Pancreas (tissue), 10 donors: ENCODE measurements at regions not wholly inside any gene's neighbourhood (a gene's known extent, or its start where the extent isn't known, plus 50 kb on each side); places are given as distances from the start of the nearest gene placed in this dataset.

ENCODE experiments used
- ATAC-seq, 4 donors: fragments of 200-7000 bp; cut with Tn5 transposase; one replicate each; pipeline versions ENCODE4 v1.8.0 to v1.9.1; 2020; ENCODE audit warnings: mild to moderate bottlenecking in 4 of 4, moderate library complexity in 4 of 4
- DNase-seq, 6 donors: peaks; one replicate each; pipeline ENCODE4 v3.0.0-alpha.2; 2020
- FAIRE-seq: peaks from 2 replicates; lab custom pipeline; 2012; peaks lifted over from hg19 to GRCh38; lab: Jason Lieb, UNC
- H3K27ac ChIP-seq, 4 donors: fragments of 200-600 bp; sonication (generic); 1 replicate in 3 of 4; 2 replicates in 1 of 4; pipeline versions ENCODE4 v1.5.0 to v1.8.0; 2020
- H3K27me3 ChIP-seq, 4 donors: fragments of 200-600 bp; one replicate each; pipeline ENCODE4 v1.8.0; 2021
- H3K36me3 ChIP-seq, 3 donors: fragments of 200-600 bp; sonication (generic) in 1 of 3; one replicate each; pipeline versions ENCODE4 v1.5.0 to v1.8.0; 2020 to 2021
- H3K4me1 ChIP-seq, 3 donors: fragments of 200-600 bp; one replicate each; pipeline ENCODE4 v1.8.0; 2021
- H3K4me3 ChIP-seq, 4 donors: fragments of 200-600 bp; sonication (generic) in 2 of 4; one replicate each; pipeline versions ENCODE4 v1.5.0 to v1.8.0; 2020 to 2021
- H3K9me3 ChIP-seq, 4 donors: fragments of 200-600 bp; one replicate each; pipeline ENCODE4 v1.8.0; 2021
- CTCF ChIP-seq, 4 donors: fragments of 200-600 bp; sonication (generic) in 3 of 4; IDR thresholded peaks; one replicate each; pipeline versions ENCODE4 v1.5.0 to v1.8.0; 2021; ENCODE audit warnings: antibody characterized with exemption in 4 of 4
- WGBS, 2 donors: extraction: QIAGEN DNeasy Blood & Tissue Kit; methylation state at CpG; one replicate each; pipeline ENCODE4 v1.1.7; 2013; 5-methylcytosine and 5-hydroxymethylcytosine counted together
- intact Hi-C, 3 donors: fragments of 100-400 bp; cut with DNase I; formaldehyde crosslinking; loops; one replicate each; pipeline versions ENCODE4 v1.11.1 to v1.14.2; 2022
- donor health status: healthy with polysubstance abuse.
- donor health status: DM: no; HTN: no; CAD: no; lungs with moderate emphysema.
- donor health status: DM: no; HTN: no; CAD: no.
- donor health status: control.
- donor health status: control.
- donor health status: Bipolar disorder and iron deficiency.
- donor health status: DM: yes; HTN: yes; CAD: no.
- donor health status: DM: no; HTN: no; CAD: no.
- donor health status: DM: no; HTN: no; CAD: no.
- donor health status: DM: yes; HTN: yes; CAD: no.

DNA sequence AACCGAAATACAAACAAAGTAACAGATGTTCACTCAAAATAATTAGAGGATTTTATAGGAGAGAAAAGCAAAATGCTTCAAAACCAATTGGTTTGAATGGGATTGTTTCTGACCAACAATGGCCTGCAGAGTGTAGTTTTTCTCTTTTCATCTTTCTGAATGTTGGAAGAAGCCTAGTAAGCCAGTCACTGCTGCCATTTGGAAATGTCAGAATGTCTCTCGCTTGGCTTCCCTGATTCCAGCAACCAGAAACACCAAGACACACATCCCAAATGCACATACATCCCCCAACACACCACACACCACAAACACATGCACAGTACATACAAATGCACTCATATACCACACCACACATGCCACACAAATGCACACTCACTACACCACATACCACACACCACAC is 403.4 kb downstream of the OCA2 start:
- TF ChIP-seq CTCF (IDR thresholded peaks at IDR 0.05) = no peak
- no peak for DNase-seq
- no peaks in the 10 kb centered on the region for H3K9me3 ChIP-seq
- no peak overlapping the region for H3K4me3 ChIP-seq
- intact Hi-C loops = no loop called here
- ATAC-seq = no peak
- WGBS, 2 donors = 71 to 83% methylated on average over 2 of the region's 2 CpGs
- H3K4me1 ChIP-seq = no peaks in the 10 kb centered on the region
- no peak for FAIRE-seq
- no peaks in the 10 kb centered on the region for H3K36me3 ChIP-seq
- H3K27ac ChIP-seq = no peak overlapping the region
- H3K27me3 ChIP-seq = no peaks in the 10 kb centered on the region

- Histone ChIP-seq H3K4me1 (no peaks in the 10 kb centered on the region), H3K36me3 (no peaks in the 10 kb centered on the region), H3K9me3 (no peaks in the 10 kb centered on the region), H3K4me3 (no peak overlapping the region), H3K27ac (no peak overlapping the region), H3K27me3 (no peaks in the 10 kb centered on the region)
- no peak for FAIRE-seq
- no peak for TF ChIP-seq CTCF (IDR thresholded peaks at IDR 0.05)
- 38 to 48% methylated on average over 6 of the region's 6 CpGs for WGBS, 2 donors
- no peak for DNase-seq
- intact Hi-C loops = no loop called here
- ATAC-seq = no peak
Observed at GRCh38 chr15:27694506-27695087, 404.5 kb downstream of the OCA2 start.

DNA sequence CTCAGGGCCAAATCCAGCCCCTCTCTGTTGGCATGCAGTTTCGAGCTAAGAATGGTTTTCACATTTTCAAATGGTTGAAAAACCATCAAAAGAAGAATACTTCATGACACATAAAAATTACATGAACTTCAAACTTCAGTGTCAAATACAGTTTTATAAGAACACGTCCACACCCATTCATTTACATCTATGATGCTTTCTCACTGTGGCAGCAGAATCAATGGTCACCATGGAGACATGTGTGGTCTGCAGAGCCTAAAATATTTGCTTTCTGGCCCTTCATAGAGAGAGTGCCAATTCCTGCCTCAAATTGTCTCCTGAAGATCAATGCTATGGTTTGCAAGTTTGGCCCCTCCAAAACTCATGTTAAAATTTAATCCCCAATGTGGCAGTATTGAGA is 405.8 kb downstream of the OCA2 start:
- Histone ChIP-seq H3K4me1 (no peaks in the 10 kb centered on the region), H3K27ac (no peak overlapping the region), H3K9me3 (no peaks in the 10 kb centered on the region), H3K4me3 (no peak overlapping the region), H3K27me3 (no peaks in the 10 kb centered on the region), H3K36me3 (no peaks in the 10 kb centered on the region)
- DNase-seq = no peak
- ATAC-seq = no peak
- 50 to 58% methylated on average over 2 of the region's 2 CpGs for WGBS, 2 donors
- no peak for FAIRE-seq
- no peak for TF ChIP-seq CTCF (IDR thresholded peaks at IDR 0.05)
- intact Hi-C loops = no loop called here

GRCh38 chr15:27692438-27692837 is 406.7 kb downstream of the OCA2 start:
- FAIRE-seq (no peak), DNase-seq (no peak), ATAC-seq (no peak)
- WGBS, 2 donors = 81 to 88% methylated on average over 5 of the region's 5 CpGs
- Histone ChIP-seq H3K27ac (no peak overlapping the region), H3K4me3 (no peak overlapping the region), H3K4me1 (no peaks in the 10 kb centered on the region), H3K9me3 (no peaks in the 10 kb centered on the region), H3K27me3 (no peaks in the 10 kb centered on the region), H3K36me3 (no peaks in the 10 kb centered on the region)
- TF ChIP-seq CTCF (IDR thresholded peaks at IDR 0.05) = no peak
- intact Hi-C loops = no loop called here

DNA sequence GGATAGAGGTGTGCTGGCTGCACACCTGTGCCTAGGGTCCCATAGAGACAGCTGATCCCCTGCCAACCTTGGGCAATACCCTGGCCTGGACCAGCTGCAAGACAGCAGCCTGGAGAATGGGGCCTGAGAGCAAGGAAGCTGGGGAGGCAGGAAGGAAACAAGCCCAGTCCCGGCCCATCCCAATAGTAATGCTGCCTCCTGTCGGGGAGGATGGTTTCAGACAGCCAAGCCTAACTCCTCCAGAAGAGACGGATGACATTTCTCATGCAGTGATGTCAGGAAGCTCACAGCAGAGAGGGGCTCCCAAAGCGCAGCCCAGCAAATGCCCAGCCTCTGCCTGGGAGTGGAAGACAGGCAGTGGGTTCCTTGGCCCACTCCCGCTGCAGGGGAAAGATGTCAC is 408.8 kb downstream of the OCA2 start:
- WGBS, 2 donors = 66 to 74% methylated on average over 5 of the region's 5 CpGs
- no peak for ATAC-seq
- H3K4me3 ChIP-seq = no peak overlapping the region
- no peaks in the 10 kb centered on the region for H3K4me1 ChIP-seq
- no peaks in the 10 kb centered on the region for H3K27me3 ChIP-seq
- no peak for TF ChIP-seq CTCF (IDR thresholded peaks at IDR 0.05)
- DNase-seq = no peak
- intact Hi-C loops = no loop called here
- FAIRE-seq = no peak
- no peaks in the 10 kb centered on the region for H3K36me3 ChIP-seq
- no peaks in the 10 kb centered on the region for H3K9me3 ChIP-seq
- H3K27ac ChIP-seq = no peak overlapping the region
